Hepatocyte (in vitro differentiated cells): ENCODE measurements at regions not wholly inside any gene's neighbourhood (a gene's known extent, or its start where the extent isn't known, plus 50 kb on each side); places are given as distances from the start of the nearest gene placed in this dataset.

Experiments
- DNase-seq: peaks from one replicate; pipeline ENCODE4 v3.0.0-alpha.2; 2016; ENCODE audit warnings: low spot score
- H2AFZ ChIP-seq: fragments of 200-600 bp; sonication (generic); 2 replicates; pipeline ENCODE4 v1.6.0; 2016; ENCODE audit warnings: antibody characterized with exemption, mild to moderate bottlenecking
- H3K27ac ChIP-seq: fragments of 200-600 bp; sonication (generic); 2 replicates; pipeline ENCODE4 v1.5.1; 2016; ENCODE audit warnings: mild to moderate bottlenecking
- H3K27me3 ChIP-seq: fragments of 200-600 bp; sonication (generic); 2 replicates; pipeline ENCODE4 v1.6.1; 2016
- H3K36me3 ChIP-seq: fragments of 200-600 bp; sonication (generic); replicated peaks from 2 replicates; pipeline ENCODE4 v1.5.1; 2016; ENCODE audit warnings: low read depth; ENCODE audit not compliant: insufficient read depth
- H3K4me1 ChIP-seq: fragments of 200-600 bp; sonication (generic); 2 replicates; pipeline ENCODE4 v1.5.1; 2016; ENCODE audit warnings: mild to moderate bottlenecking, moderate library complexity; ENCODE audit not compliant: insufficient read depth
- H3K4me2 ChIP-seq: fragments of 200-600 bp; sonication (generic); 2 replicates; pipeline ENCODE4 v1.6.0; 2016
- H3K4me3 ChIP-seq: fragments of 200-600 bp; sonication (generic); 2 replicates; pipeline ENCODE4 v1.5.1; 2016; ENCODE audit warnings: mild to moderate bottlenecking
- H3K79me2 ChIP-seq: fragments of 200-600 bp; sonication (generic); 2 replicates; pipeline ENCODE4 v1.6.0; 2017; ENCODE audit warnings: mild to moderate bottlenecking
- H3K9me2 ChIP-seq: fragments of 200-600 bp; sonication (generic); replicated peaks from 2 replicates; pipeline ENCODE4 v1.6.0; 2017; ENCODE audit warnings: mild to moderate bottlenecking; ENCODE audit not compliant: insufficient read depth
- H3K9me3 ChIP-seq: fragments of 200-600 bp; sonication (generic); 2 replicates; pipeline ENCODE4 v1.5.1; 2016; ENCODE audit warnings: low read depth, mild to moderate bottlenecking
- H4K20me1 ChIP-seq: fragments of 200-600 bp; sonication (generic); 2 replicates; pipeline ENCODE4 v1.6.0; 2016; ENCODE audit warnings: mild to moderate bottlenecking; ENCODE audit not compliant: insufficient read depth, poor library complexity, severe bottlenecking
- EZH2 ChIP-seq: fragments of 200-600 bp; sonication (generic); IDR thresholded peaks from 2 replicates; pipeline ENCODE4 v1.6.1; 2016; ENCODE audit warnings: antibody characterized with exemption, mild to moderate bottlenecking, borderline replicate concordance
- EZH2phosphoT487 ChIP-seq: fragments of 200-600 bp; sonication (generic); IDR thresholded peaks from one replicate; pipeline ENCODE4 v1.6.1; 2018; ENCODE audit warnings: antibody characterized with exemption, mild to moderate bottlenecking, low read depth, moderate library complexity; ENCODE audit not compliant: unreplicated experiment, severe bottlenecking
- WGBS: methylation state at CpG from one replicate; pipeline ENCODE4 v1.1.6; 2016; ENCODE audit warnings: low lambda C conversion rate; ENCODE audit errors: missing lambda C conversion rate; 5-methylcytosine and 5-hydroxymethylcytosine counted together
- TF ChIP-seq, protein P1 (sequence below): fragments of 200-600 bp; sonication (generic); IDR thresholded peaks from 2 replicates; pipeline ENCODE4 v1.5.1; 2016; ENCODE audit warnings: antibody characterized with exemption, mild to moderate bottlenecking; ENCODE audit not compliant: poor library complexity

DNA sequence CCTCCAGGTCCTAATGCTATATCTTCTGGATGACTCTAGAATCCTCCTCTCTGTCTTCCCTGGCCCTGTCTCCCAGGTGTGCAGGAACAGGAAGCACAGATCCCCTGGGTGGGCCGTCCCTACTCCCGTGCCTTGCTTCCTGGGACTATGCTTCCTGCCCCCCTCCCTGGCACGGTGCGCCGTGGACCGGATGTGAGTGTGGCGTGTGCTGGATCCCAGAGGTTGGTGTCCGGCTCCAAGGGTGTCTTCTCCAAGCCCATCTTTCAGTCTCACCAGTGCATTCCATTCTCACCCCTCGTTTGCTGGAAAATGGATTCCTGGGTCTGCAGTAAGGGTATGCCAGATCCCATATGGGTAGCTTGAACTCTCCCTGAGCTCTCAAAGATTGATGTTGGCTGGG, 144.4 kb upstream of the TWIST2 start:
- H3K36me3 ChIP-seq, result no peaks in the 10 kb centered on the region
- no peak for DNase-seq
- no peak overlapping the region for H3K4me3 ChIP-seq
- no peak overlapping the region for H2AFZ ChIP-seq
- no peaks in the 10 kb centered on the region for H3K9me3 ChIP-seq
- no peak overlapping the region for H3K4me2 ChIP-seq
- H3K9me2 ChIP-seq, result no peaks in the 10 kb centered on the region
- H3K27ac ChIP-seq, result no peak overlapping the region
- no peaks in the 10 kb centered on the region for H4K20me1 ChIP-seq
- TF ChIP-seq EZH2phosphoT487 (no peak), EZH2 (no peak)
- TF ChIP-seq, protein P1, sequence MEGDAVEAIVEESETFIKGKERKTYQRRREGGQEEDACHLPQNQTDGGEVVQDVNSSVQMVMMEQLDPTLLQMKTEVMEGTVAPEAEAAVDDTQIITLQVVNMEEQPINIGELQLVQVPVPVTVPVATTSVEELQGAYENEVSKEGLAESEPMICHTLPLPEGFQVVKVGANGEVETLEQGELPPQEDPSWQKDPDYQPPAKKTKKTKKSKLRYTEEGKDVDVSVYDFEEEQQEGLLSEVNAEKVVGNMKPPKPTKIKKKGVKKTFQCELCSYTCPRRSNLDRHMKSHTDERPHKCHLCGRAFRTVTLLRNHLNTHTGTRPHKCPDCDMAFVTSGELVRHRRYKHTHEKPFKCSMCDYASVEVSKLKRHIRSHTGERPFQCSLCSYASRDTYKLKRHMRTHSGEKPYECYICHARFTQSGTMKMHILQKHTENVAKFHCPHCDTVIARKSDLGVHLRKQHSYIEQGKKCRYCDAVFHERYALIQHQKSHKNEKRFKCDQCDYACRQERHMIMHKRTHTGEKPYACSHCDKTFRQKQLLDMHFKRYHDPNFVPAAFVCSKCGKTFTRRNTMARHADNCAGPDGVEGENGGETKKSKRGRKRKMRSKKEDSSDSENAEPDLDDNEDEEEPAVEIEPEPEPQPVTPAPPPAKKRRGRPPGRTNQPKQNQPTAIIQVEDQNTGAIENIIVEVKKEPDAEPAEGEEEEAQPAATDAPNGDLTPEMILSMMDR, result no peak
- H3K27me3 ChIP-seq, result no peaks in the 10 kb centered on the region
- WGBS, result 96% methylated on average over 9 of the region's 9 CpGs
- H3K79me2 ChIP-seq, result no peaks in the 10 kb centered on the region
- peaks cover 12% of the 10 kb centered on the region for H3K4me1 ChIP-seq

DNA sequence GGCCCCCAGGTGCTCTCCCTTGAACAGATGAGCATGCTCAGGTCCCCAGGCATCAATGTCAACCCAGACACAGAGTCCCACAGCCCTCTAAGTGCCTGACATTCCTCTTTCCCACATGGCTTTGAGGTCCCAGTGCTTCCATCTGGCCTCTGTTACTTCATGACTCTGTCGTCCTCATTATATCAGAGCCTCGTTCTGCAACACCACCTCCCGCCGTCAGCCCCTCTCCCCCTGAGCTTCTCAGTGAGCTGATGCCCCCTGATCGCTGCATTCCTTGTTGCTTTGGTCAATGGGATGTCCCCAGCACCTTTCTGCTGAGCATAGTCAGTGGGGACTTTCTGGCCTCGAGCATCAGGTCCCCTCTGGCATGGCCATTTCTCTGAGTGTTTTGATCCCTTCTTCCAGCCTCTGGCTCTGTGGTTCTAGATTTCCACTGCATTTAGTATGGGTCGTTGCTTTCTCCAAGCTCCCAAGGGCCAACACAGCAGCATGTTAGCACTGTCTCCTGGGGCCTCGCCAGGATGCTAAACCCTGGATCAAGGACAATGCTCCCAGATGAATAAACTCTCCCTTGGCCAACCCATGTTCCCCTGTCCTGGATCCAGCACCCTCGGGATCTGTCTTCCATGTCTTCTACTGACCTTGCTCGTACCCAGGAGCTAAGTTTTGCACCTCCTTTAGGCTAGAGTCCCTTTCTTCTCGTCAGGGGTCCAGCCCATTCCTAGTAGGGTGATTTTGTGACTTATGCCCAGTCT, 143.2 kb upstream of the TWIST2 start:
- H3K27ac ChIP-seq, result no peak overlapping the region
- H3K4me2 ChIP-seq, result no peak overlapping the region
- no peaks in the 10 kb centered on the region for H3K79me2 ChIP-seq
- H3K9me3 ChIP-seq, result no peaks in the 10 kb centered on the region
- H3K36me3 ChIP-seq, result no peaks in the 10 kb centered on the region
- 92% methylated on average over 11 of the region's 11 CpGs for WGBS
- no peak for DNase-seq
- H3K4me3 ChIP-seq, result no peak overlapping the region
- no peaks in the 10 kb centered on the region for H3K9me2 ChIP-seq
- TF ChIP-seq EZH2phosphoT487 (no peak), EZH2 (no peak)
- TF ChIP-seq, protein P1, result no peak
- H3K27me3 ChIP-seq, result no peaks in the 10 kb centered on the region
- H2AFZ ChIP-seq, result no peak overlapping the region
- peaks cover 12% of the 10 kb centered on the region for H3K4me1 ChIP-seq
- H4K20me1 ChIP-seq, result no peaks in the 10 kb centered on the region

DNA sequence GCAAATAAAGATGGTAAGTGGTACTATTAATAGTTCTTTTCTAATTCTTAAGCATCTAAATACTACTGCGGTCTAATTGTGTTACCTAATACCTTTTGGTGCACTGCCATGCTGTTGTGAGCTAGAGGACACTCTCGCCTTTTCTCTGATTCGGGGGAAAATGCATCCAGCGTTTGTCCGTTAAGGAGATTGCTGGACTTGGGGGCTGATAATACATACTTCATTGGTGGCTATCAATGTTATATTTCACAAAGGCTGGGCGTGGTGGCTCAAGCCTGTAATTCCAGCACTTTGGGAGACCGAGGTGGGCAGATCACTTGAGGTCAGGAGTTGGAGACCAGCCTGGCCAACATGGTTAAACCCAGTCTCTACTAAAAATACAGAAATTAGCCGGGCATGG, 141.7 kb upstream of the TWIST2 start:
- peaks cover 7% of the 10 kb centered on the region for H3K4me1 ChIP-seq
- H3K27ac ChIP-seq, result no peak overlapping the region
- no peaks in the 10 kb centered on the region for H4K20me1 ChIP-seq
- no peaks in the 10 kb centered on the region for H3K79me2 ChIP-seq
- DNase-seq, result no peak
- no peaks in the 10 kb centered on the region for H3K27me3 ChIP-seq
- no peaks in the 10 kb centered on the region for H3K9me3 ChIP-seq
- no peak overlapping the region for H2AFZ ChIP-seq
- TF ChIP-seq EZH2 (no peak), EZH2phosphoT487 (no peak)
- TF ChIP-seq, protein P1, result no peak
- H3K4me2 ChIP-seq, result no peak overlapping the region
- no peaks in the 10 kb centered on the region for H3K36me3 ChIP-seq
- WGBS, result 95% methylated on average over 8 of the region's 8 CpGs
- H3K4me3 ChIP-seq, result no peak overlapping the region
- H3K9me2 ChIP-seq, result no peaks in the 10 kb centered on the region
